ENCODE measurements at regions not wholly inside any gene's neighbourhood (a gene's known extent, or its start where the extent isn't known, plus 50 kb on each side); places are given as distances from the start of the nearest gene placed in this dataset.

- POLR2A ChIA-PET (ENCODE audit: partially characterized antibody) = interaction anchor here (1.2 kb wide), 1 partner anchor 224 kb away, joined by 3 read pairs; no protein-coding TSS in a partner anchor
- no peak overlapping the region for H3K4me2 ChIP-seq (ENCODE audit: insufficient read depth in 1 of 2, low read depth in 2 of 2, low read length in 2 of 2)
- no peaks in the 10 kb centered on the region; a peak in 1 of 7 replicates for H3K27me3 ChIP-seq (replicated peaks in 1 of 4; ENCODE audit: control insufficient read depth in 3 of 4, extremely low read depth in 1 of 4, insufficient read depth in 3 of 4, low read length in 3 of 4)
- no peak overlapping the region for H3K4me3 ChIP-seq (ENCODE audit: extremely low read depth in 1 of 4, insufficient read depth in 2 of 4, low read depth in 3 of 4, low read length in 4 of 4)
- no peak overlapping the region for H3K27ac ChIP-seq (ENCODE audit: low read depth, low read length)
- H2BK20ac ChIP-seq (ENCODE audit: low read length) = no peak overlapping the region
- H3K23me2 ChIP-seq (ENCODE audit: low read depth, low read length) = peaks cover 2% of the 10 kb centered on the region; the same call in 1 of the 2 replicates
- H3K23ac ChIP-seq (ENCODE audit: insufficient read length) = no peak overlapping the region
- H2BK12ac ChIP-seq (ENCODE audit: low read depth, low read length) = no peak overlapping the region
- H2BK120ac ChIP-seq (replicated peaks; ENCODE audit: low read depth, low read length) = no peak overlapping the region
- H2AFZ ChIP-seq (ENCODE audit: low read length) = no peak overlapping the region
- H3K14ac ChIP-seq (ENCODE audit: insufficient read length) = no peak overlapping the region
- no peaks in the 10 kb centered on the region for H3K4me1 ChIP-seq (replicated peaks in 1 of 4; ENCODE audit: control insufficient read depth in 3 of 4, insufficient read depth in 4 of 4, low read length in 3 of 4)
- no peak for DNase-seq (ENCODE audit: low read depth in 1 of 2, low spot score in 2 of 2)
- H4K91ac ChIP-seq (replicated peaks; ENCODE audit: insufficient read length, low read length) = no peak overlapping the region
- H3K4ac ChIP-seq (replicated peaks; ENCODE audit: insufficient read length, low read depth, low read length) = no peak overlapping the region
- no peaks in the 10 kb centered on the region for H3K79me2 ChIP-seq (ENCODE audit: control insufficient read depth in 1 of 2, insufficient read depth in 2 of 2, low read length in 2 of 2)
- no peak overlapping the region for H4K5ac ChIP-seq (ENCODE audit: insufficient read length, low read depth, low read length)
- H2AK5ac ChIP-seq (ENCODE audit: low read depth, low read length) = no peak overlapping the region
- no peak overlapping the region for H3K9ac ChIP-seq (replicated peaks in 1 of 4; ENCODE audit: extremely low read depth in 1 of 4, low read depth in 3 of 4, low read length in 3 of 4)
- H2BK15ac ChIP-seq (ENCODE audit: low read length) = no peak overlapping the region
- H3K9me3 ChIP-seq (ENCODE audit: insufficient read depth in 2 of 2, low read depth in 1 of 2, low read length in 1 of 2) = no peaks in the 10 kb centered on the region
- CTCF ChIA-PET (ENCODE audit: partially characterized antibody) = interaction anchor here (0.8 to 3.8 kb wide), 3 partner anchors 10 to 234 kb away, joined by 3 to 20 read pairs (median 3); no protein-coding TSS in a partner anchor
- no peak overlapping the region for H3K56ac ChIP-seq (replicated peaks; ENCODE audit: insufficient read length, low read depth, low read length)
- H3K36me3 ChIP-seq (ENCODE audit: control insufficient read depth in 2 of 4, insufficient read depth in 4 of 4, low read length in 3 of 4) = no peaks in the 10 kb centered on the region
- no peak for TF ChIP-seq SUZ12 (IDR thresholded peaks at IDR 0.05; ENCODE audit: low read length)
- no peak for TF ChIP-seq SP1 (IDR thresholded peaks at IDR 0.05; ENCODE audit: low read depth, low read length)
- TF ChIP-seq TAF7 (optimal IDR thresholded peaks at IDR 0.05; ENCODE audit: borderline replicate concordance, low read depth, low read length) = no peak
- no peak for TF ChIP-seq HDAC6 (IDR thresholded peaks at IDR 0.05; ENCODE audit: low read depth, low read length)
- no peak for TF ChIP-seq EGR1 (IDR thresholded peaks at IDR 0.05; ENCODE audit: borderline replicate concordance, low read depth, low read length)
- H4K20me1 ChIP-seq (replicated peaks in 1 of 2; ENCODE audit: control insufficient read depth in 1 of 2, insufficient read depth in 2 of 2, low read length in 2 of 2) = no peaks in the 10 kb centered on the region
- H2BK5ac ChIP-seq (ENCODE audit: low read depth, low read length) = no peak overlapping the region
- FAIRE-seq = no peak
- no peak overlapping the region for H4K8ac ChIP-seq (ENCODE audit: extremely low read depth, insufficient read depth, low read length)
- H3K79me1 ChIP-seq (ENCODE audit: low read depth, low read length) = no peaks in the 10 kb centered on the region
- 74% methylated on average over 7 of the region's 7 CpGs; no CpG with 5 or more reads in 1 of the 2 experiments for WGBS, 2 experiments (ENCODE audit: extremely low coverage in 1 of 2, insufficient coverage in 1 of 2, insufficient read length in 1 of 2, insufficient replicate concordance in 2 of 2, low coverage in 1 of 2, low lambda C conversion rate in 2 of 2, missing lambda C conversion rate in 1 of 2)
- H3K18ac ChIP-seq (ENCODE audit: extremely low read depth, low read length) = no peak overlapping the region
Measured at GRCh38 chr4:154014407-154015321, 225.8 kb upstream of the SFRP2 start.

Measured in H1 (cell line).